ENCODE measurements at regions not wholly inside any gene's neighbourhood (a gene's known extent, or its start where the extent isn't known, plus 50 kb on each side); places are given as distances from the start of the nearest gene placed in this dataset.

DNA sequence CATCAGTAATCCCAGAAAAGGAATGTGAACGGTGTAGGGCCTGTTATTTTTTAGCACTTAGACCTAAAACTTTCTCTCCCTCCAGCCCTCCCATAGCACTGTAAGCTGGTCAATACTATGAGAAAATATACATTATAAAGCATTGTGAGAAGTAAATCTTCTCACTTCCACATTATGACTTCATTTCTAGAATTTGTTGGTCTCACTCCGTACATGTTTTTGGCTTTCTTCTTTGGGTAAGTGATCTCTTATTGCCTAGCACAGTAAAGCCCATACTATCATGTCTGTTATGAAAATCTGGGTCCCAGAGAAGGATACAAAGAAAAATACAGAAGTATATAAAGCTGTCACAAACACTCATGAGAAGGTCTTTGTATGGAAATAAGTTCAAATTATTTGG, 1851.1 kb upstream of the IGFBP7 start:
- Histone ChIP-seq H3K9ac (ENCODE audit: insufficient read depth, low read depth, low read length) (no peak overlapping the region), H3K4me1 (ENCODE audit: insufficient read depth, low read length) (no peaks in the 10 kb centered on the region), H3K27ac (ENCODE audit: extremely low read length, insufficient read depth, low read length) (no peak overlapping the region), H3K36me3 (replicated peaks in 1 of 2; ENCODE audit: control insufficient read depth in 1 of 2, insufficient read depth in 2 of 2, low read length in 2 of 2) (no peaks in the 10 kb centered on the region), H2AFZ (ENCODE audit: low read length) (no peak overlapping the region), H3K9me3 (ENCODE audit: low read length) (peaks cover 19% of the 10 kb centered on the region), H4K20me1 (ENCODE audit: insufficient read depth, low read length) (no peaks in the 10 kb centered on the region), H3K4me3 (replicated peaks in 1 of 3; ENCODE audit: insufficient read depth in 1 of 3, low read depth in 2 of 3, low read length in 3 of 3) (no peak overlapping the region), H3K79me2 (ENCODE audit: insufficient read depth, low read length) (no peaks in the 10 kb centered on the region), H3K4me2 (ENCODE audit: low read depth, low read length) (no peak overlapping the region), H3K27me3 (ENCODE audit: control insufficient read depth in 1 of 2, insufficient read depth in 2 of 2, low read length in 2 of 2) (no peaks in the 10 kb centered on the region)
- POLR2A ChIA-PET, result no interaction called here
- CTCF ChIA-PET (ENCODE audit: low intra/inter-chr PET ratio, low total read pairs), result no interaction called here
- BruUV-seq (replicated peaks), result no TSS peak
- intact Hi-C loops (cut with micrococcal nuclease; ENCODE audit: unreplicated experiment) (no loop called here), in situ Hi-C loops (cut with HindIII; ENCODE audit: extremely low pct_ligation_motif_present, low pct_unique_long_range_greater_than_20kb) (no loop called here)
- no peak for FAIRE-seq
- no peak for TF ChIP-seq TMF1 (CRISPR knock-in tag; IDR thresholded peaks at IDR 0.05; ENCODE audit: low read depth)
- 0% methylated on average over 2 of the region's 2 CpGs for WGBS (ENCODE audit: low lambda C conversion rate)
- ATAC-seq, result no peak
- DNase-seq (ENCODE audit: low spot score), result no peak

DNA sequence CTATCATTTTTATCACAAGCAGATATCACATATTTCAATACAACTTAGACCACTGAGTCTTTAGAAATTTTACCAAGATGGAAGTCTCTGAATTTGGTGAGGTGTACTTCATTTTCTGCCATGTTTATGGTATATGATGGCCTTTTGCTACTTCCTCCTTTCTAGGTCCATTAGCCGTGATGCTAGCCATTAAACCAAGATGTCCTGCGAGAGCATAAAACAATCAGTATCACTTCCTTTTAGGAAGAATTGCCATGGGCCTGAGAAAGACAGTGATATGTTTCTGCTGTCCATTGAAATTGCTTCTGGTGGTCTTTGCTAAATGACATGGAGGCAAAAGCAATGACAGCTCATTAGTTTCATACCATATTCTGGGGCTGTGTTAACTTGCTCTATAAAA, 1851.7 kb upstream of the IGFBP7 start:
- DNase-seq (ENCODE audit: low spot score), result no peak
- H3K4me1 ChIP-seq (ENCODE audit: insufficient read depth, low read length), result no peaks in the 10 kb centered on the region
- H3K9ac ChIP-seq (ENCODE audit: insufficient read depth, low read depth, low read length), result no peak overlapping the region
- ChIA-PET CTCF (ENCODE audit: low intra/inter-chr PET ratio, low total read pairs) (no interaction called here), POLR2A (no interaction called here)
- H3K4me2 ChIP-seq (ENCODE audit: low read depth, low read length), result no peak overlapping the region
- no peak overlapping the region for H3K4me3 ChIP-seq (replicated peaks in 1 of 3; ENCODE audit: insufficient read depth in 1 of 3, low read depth in 2 of 3, low read length in 3 of 3)
- no TSS peak for BruUV-seq (replicated peaks)
- no peaks in the 10 kb centered on the region for H3K36me3 ChIP-seq (replicated peaks in 1 of 2; ENCODE audit: control insufficient read depth in 1 of 2, insufficient read depth in 2 of 2, low read length in 2 of 2)
- peaks cover 19% of the 10 kb centered on the region for H3K9me3 ChIP-seq (ENCODE audit: low read length)
- H3K27ac ChIP-seq (ENCODE audit: extremely low read length, insufficient read depth, low read length), result no peak overlapping the region
- H2AFZ ChIP-seq (ENCODE audit: low read length), result no peak overlapping the region
- H3K79me2 ChIP-seq (ENCODE audit: insufficient read depth, low read length), result no peaks in the 10 kb centered on the region
- ATAC-seq, result no peak
- no peaks in the 10 kb centered on the region for H3K27me3 ChIP-seq (ENCODE audit: control insufficient read depth in 1 of 2, insufficient read depth in 2 of 2, low read length in 2 of 2)
- no peak for FAIRE-seq
- 5% methylated on average over 2 of the region's 2 CpGs for WGBS (ENCODE audit: low lambda C conversion rate)
- in situ Hi-C loops (cut with HindIII; ENCODE audit: extremely low pct_ligation_motif_present, low pct_unique_long_range_greater_than_20kb), result no loop called here
- intact Hi-C loops (cut with micrococcal nuclease; ENCODE audit: unreplicated experiment), result no loop called here
- H4K20me1 ChIP-seq (ENCODE audit: insufficient read depth, low read length), result no peaks in the 10 kb centered on the region
- no peak for TF ChIP-seq AGO2 (optimal IDR thresholded peaks at IDR 0.05; ENCODE audit: low read depth, low read length)

DNA sequence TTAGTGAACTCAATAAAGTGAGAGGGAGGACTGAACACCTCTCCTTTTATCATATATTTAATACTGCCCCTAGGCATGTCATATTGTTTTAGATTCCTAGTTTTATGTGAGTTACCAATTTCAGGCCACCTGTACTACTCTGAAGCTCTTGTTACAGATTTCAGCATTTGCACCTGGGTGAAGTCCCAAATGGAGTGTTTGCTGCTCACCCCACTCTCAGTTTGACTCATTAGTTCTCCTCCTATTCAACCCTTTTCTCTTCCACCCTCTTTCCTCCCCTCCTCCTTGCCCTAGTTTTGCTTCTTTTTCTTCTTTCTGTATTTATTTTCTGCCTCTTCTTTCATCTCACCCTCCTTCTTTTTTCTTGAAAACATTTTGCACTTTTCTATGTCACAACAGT, 1852.2 kb upstream of the IGFBP7 start:
- no TSS peak for BruUV-seq (replicated peaks)
- H2AFZ ChIP-seq (ENCODE audit: low read length), result no peak overlapping the region
- no peak overlapping the region for H3K4me2 ChIP-seq (ENCODE audit: low read depth, low read length)
- peaks cover 15% of the 10 kb centered on the region for H3K9me3 ChIP-seq (ENCODE audit: low read length)
- POLR2A ChIA-PET, result no interaction called here
- intact Hi-C loops (cut with micrococcal nuclease; ENCODE audit: unreplicated experiment), result no loop called here
- no peak overlapping the region for H3K4me3 ChIP-seq (replicated peaks in 1 of 3; ENCODE audit: insufficient read depth in 1 of 3, low read depth in 2 of 3, low read length in 3 of 3)
- no peaks in the 10 kb centered on the region for H3K27me3 ChIP-seq (ENCODE audit: control insufficient read depth in 1 of 2, insufficient read depth in 2 of 2, low read length in 2 of 2)
- no peak overlapping the region for H3K27ac ChIP-seq (ENCODE audit: extremely low read length, insufficient read depth, low read length)
- FAIRE-seq (no peak), ATAC-seq (no peak), DNase-seq (ENCODE audit: low spot score) (no peak)
- no peak overlapping the region for H3K9ac ChIP-seq (ENCODE audit: insufficient read depth, low read depth, low read length)
- no peaks in the 10 kb centered on the region for H3K79me2 ChIP-seq (ENCODE audit: insufficient read depth, low read length)
- in situ Hi-C loops (cut with HindIII; ENCODE audit: extremely low pct_ligation_motif_present, low pct_unique_long_range_greater_than_20kb), result no loop called here
- no peaks in the 10 kb centered on the region for H4K20me1 ChIP-seq (ENCODE audit: insufficient read depth, low read length)
- H3K36me3 ChIP-seq (replicated peaks in 1 of 2; ENCODE audit: control insufficient read depth in 1 of 2, insufficient read depth in 2 of 2, low read length in 2 of 2), result no peaks in the 10 kb centered on the region
- H3K4me1 ChIP-seq (ENCODE audit: insufficient read depth, low read length), result no peaks in the 10 kb centered on the region
- CTCF ChIA-PET (ENCODE audit: low intra/inter-chr PET ratio, low total read pairs), result no interaction called here
- no peak for TF ChIP-seq ZNF484 (CRISPR knock-in tag; IDR thresholded peaks at IDR 0.05; ENCODE audit: borderline replicate concordance, low read depth)
- no peak for TF ChIP-seq SP1 (IDR thresholded peaks at IDR 0.05)
- TF ChIP-seq SP1 (CRISPR knock-in tag; IDR thresholded peaks at IDR 0.05), result no peak
- TF ChIP-seq ZNF224 (CRISPR knock-in tag; IDR thresholded peaks at IDR 0.05), result no peak
- no peak for TF ChIP-seq RFX5 (IDR thresholded peaks at IDR 0.05; ENCODE audit: low read depth, low read length)
- no peak for TF ChIP-seq ZNF724P (CRISPR knock-in tag; IDR thresholded peaks at IDR 0.05; ENCODE audit: borderline replicate concordance)
- TF ChIP-seq ZSCAN31 (CRISPR knock-in tag; IDR thresholded peaks at IDR 0.05; ENCODE audit: low read depth), result no peak
- no peak for TF ChIP-seq KLF16 (CRISPR knock-in tag; IDR thresholded peaks at IDR 0.05)
- no peak for TF ChIP-seq AKAP8 (CRISPR knock-in tag; IDR thresholded peaks at IDR 0.05)
